ENCODE measurements at regions not wholly inside any gene's neighbourhood (a gene's known extent, or its start where the extent isn't known, plus 50 kb on each side); places are given as distances from the start of the nearest gene placed in this dataset.
"Not testable (repeated sequence)": the region's sequence is repeated elsewhere in the genome, so short reads cannot be mapped to it uniquely, and the experiment has no call there.

- not testable (repeated sequence) for DNase-seq (ENCODE audit: low read depth); H3K9me3 ChIP-seq (ENCODE audit: control insufficient read depth, low read length); H3K27me3 ChIP-seq (replicated peaks; ENCODE audit: control insufficient read depth, insufficient read depth, low read length); H3K4me1 ChIP-seq (ENCODE audit: control insufficient read depth, insufficient read depth, low read length); H3K9ac ChIP-seq (ENCODE audit: low read length); H3K4me3 ChIP-seq (ENCODE audit: low read length)
- peaks cover 62% of the 10 kb centered on the region for H3K36me3 ChIP-seq (ENCODE audit: control insufficient read depth, insufficient read depth, low read length, severe bottlenecking)
Measured at GRCh38 chr7:149597789-149598188, 100.2 kb upstream of the ZNF746 start.

GRCh38 chr7:149595541-149595940, 97.9 kb upstream of the ZNF746 start:
- Histone ChIP-seq H3K4me3 (ENCODE audit: low read length) (no peak overlapping the region), H3K4me1 (ENCODE audit: control insufficient read depth, insufficient read depth, low read length) (no peaks in the 10 kb centered on the region), H3K9ac (ENCODE audit: low read length) (no peak overlapping the region), H3K36me3 (ENCODE audit: control insufficient read depth, insufficient read depth, low read length, severe bottlenecking) (peaks cover 63% of the 10 kb centered on the region), H3K27me3 (replicated peaks; ENCODE audit: control insufficient read depth, insufficient read depth, low read length) (no peaks in the 10 kb centered on the region), H3K9me3 (ENCODE audit: control insufficient read depth, low read length) (no peaks in the 10 kb centered on the region)
- DNase-seq (ENCODE audit: low read depth) = no peak

- no peaks in the 10 kb centered on the region for H3K27me3 ChIP-seq (replicated peaks; ENCODE audit: control insufficient read depth, insufficient read depth, low read length)
- H3K9ac ChIP-seq (ENCODE audit: low read length) = no peak overlapping the region
- no peak overlapping the region for H3K4me3 ChIP-seq (ENCODE audit: low read length)
- no peaks in the 10 kb centered on the region for H3K4me1 ChIP-seq (ENCODE audit: control insufficient read depth, insufficient read depth, low read length)
- no peak for DNase-seq (ENCODE audit: low read depth)
- no peaks in the 10 kb centered on the region for H3K9me3 ChIP-seq (ENCODE audit: control insufficient read depth, low read length)
- peaks cover 63% of the 10 kb centered on the region for H3K36me3 ChIP-seq (ENCODE audit: control insufficient read depth, insufficient read depth, low read length, severe bottlenecking)
Measured at GRCh38 chr7:149595078-149595477, 97.5 kb upstream of the ZNF746 start.

- Histone ChIP-seq H3K27me3 (replicated peaks; ENCODE audit: control insufficient read depth, insufficient read depth, low read length) (no peaks in the 10 kb centered on the region), H3K4me3 (ENCODE audit: low read length) (no peak overlapping the region), H3K4me1 (ENCODE audit: control insufficient read depth, insufficient read depth, low read length) (no peaks in the 10 kb centered on the region), H3K36me3 (ENCODE audit: control insufficient read depth, insufficient read depth, low read length, severe bottlenecking) (peaks cover 72% of the 10 kb centered on the region), H3K9ac (ENCODE audit: low read length) (no peak overlapping the region), H3K9me3 (ENCODE audit: control insufficient read depth, low read length) (no peaks in the 10 kb centered on the region)
- DNase-seq (ENCODE audit: low read depth) = no peak
Measured at GRCh38 chr7:149588930-149589329, 91.3 kb upstream of the ZNF746 start.

- Histone ChIP-seq H3K27me3 (replicated peaks; ENCODE audit: control insufficient read depth, insufficient read depth, low read length) (no peaks in the 10 kb centered on the region), H3K36me3 (ENCODE audit: control insufficient read depth, insufficient read depth, low read length, severe bottlenecking) (peaks cover 67% of the 10 kb centered on the region)
- DNase-seq (ENCODE audit: low read depth) = no peak
Measured at GRCh38 chr7:149586646-149587645, 89.3 kb upstream of the ZNF746 start.

GRCh38 chr7:149584530-149584929, 86.9 kb upstream of the ZNF746 start:
- no peak overlapping the region for H3K9ac ChIP-seq (ENCODE audit: low read length)
- no peak overlapping the region for H3K4me3 ChIP-seq (ENCODE audit: low read length)
- no peaks in the 10 kb centered on the region for H3K4me1 ChIP-seq (ENCODE audit: control insufficient read depth, insufficient read depth, low read length)
- no peaks in the 10 kb centered on the region for H3K27me3 ChIP-seq (replicated peaks; ENCODE audit: control insufficient read depth, insufficient read depth, low read length)
- peaks cover 75% of the 10 kb centered on the region for H3K36me3 ChIP-seq (ENCODE audit: control insufficient read depth, insufficient read depth, low read length, severe bottlenecking)
- peaks cover 9% of the 10 kb centered on the region for H3K9me3 ChIP-seq (ENCODE audit: control insufficient read depth, low read length)
- no peak for DNase-seq (ENCODE audit: low read depth)

More at GRCh38 chr7:149586646-149587645, 89.3 kb upstream of the ZNF746 start:
- H3K9ac ChIP-seq (ENCODE audit: low read length) = no peak overlapping the region
- no peaks in the 10 kb centered on the region for H3K4me1 ChIP-seq (ENCODE audit: control insufficient read depth, insufficient read depth, low read length)
- no peak overlapping the region for H3K4me3 ChIP-seq (ENCODE audit: low read length)
- no peaks in the 10 kb centered on the region for H3K9me3 ChIP-seq (ENCODE audit: control insufficient read depth, low read length)

GRCh38 chr7:149584009-149584408, 86.4 kb upstream of the ZNF746 start:
- H3K36me3 ChIP-seq (ENCODE audit: control insufficient read depth, insufficient read depth, low read length, severe bottlenecking) = peaks cover 70% of the 10 kb centered on the region
- H3K4me3 ChIP-seq (ENCODE audit: low read length) = no peak overlapping the region

GRCh38 chr7:149580328-149580727, 82.7 kb upstream of the ZNF746 start:
- H3K9ac ChIP-seq (ENCODE audit: low read length) = no peak overlapping the region
- H3K9me3 ChIP-seq (ENCODE audit: control insufficient read depth, low read length) = peaks cover 12% of the 10 kb centered on the region
- H3K27me3 ChIP-seq (replicated peaks; ENCODE audit: control insufficient read depth, insufficient read depth, low read length) = no peaks in the 10 kb centered on the region
- H3K4me3 ChIP-seq (ENCODE audit: low read length) = no peak overlapping the region
- DNase-seq (ENCODE audit: low read depth) = no peak
- H3K36me3 ChIP-seq (ENCODE audit: control insufficient read depth, insufficient read depth, low read length, severe bottlenecking) = peaks cover 46% of the 10 kb centered on the region
- no peaks in the 10 kb centered on the region for H3K4me1 ChIP-seq (ENCODE audit: control insufficient read depth, insufficient read depth, low read length)

More at GRCh38 chr7:149584009-149584408, 86.4 kb upstream of the ZNF746 start:
- peaks cover 9% of the 10 kb centered on the region for H3K9me3 ChIP-seq (ENCODE audit: control insufficient read depth, low read length)
- DNase-seq (ENCODE audit: low read depth) = no peak
- H3K4me1 ChIP-seq (ENCODE audit: control insufficient read depth, insufficient read depth, low read length) = no peaks in the 10 kb centered on the region
- no peaks in the 10 kb centered on the region for H3K27me3 ChIP-seq (replicated peaks; ENCODE audit: control insufficient read depth, insufficient read depth, low read length)
- H3K9ac ChIP-seq (ENCODE audit: low read length) = no peak overlapping the region

GRCh38 chr7:149579365-149579764, 81.8 kb upstream of the ZNF746 start:
- peaks cover 12% of the 10 kb centered on the region for H3K9me3 ChIP-seq (ENCODE audit: control insufficient read depth, low read length)
- not testable (repeated sequence) for DNase-seq (ENCODE audit: low read depth); H3K4me3 ChIP-seq (ENCODE audit: low read length); H3K4me1 ChIP-seq (ENCODE audit: control insufficient read depth, insufficient read depth, low read length); H3K27me3 ChIP-seq (replicated peaks; ENCODE audit: control insufficient read depth, insufficient read depth, low read length); H3K9ac ChIP-seq (ENCODE audit: low read length)
- peaks cover 37% of the 10 kb centered on the region for H3K36me3 ChIP-seq (ENCODE audit: control insufficient read depth, insufficient read depth, low read length, severe bottlenecking)

- DNase-seq (ENCODE audit: low read depth); H3K27me3 ChIP-seq (replicated peaks; ENCODE audit: control insufficient read depth, insufficient read depth, low read length); H3K4me3 ChIP-seq (ENCODE audit: low read length); H3K36me3 ChIP-seq (ENCODE audit: control insufficient read depth, insufficient read depth, low read length, severe bottlenecking); H3K9ac ChIP-seq (ENCODE audit: low read length); H3K4me1 ChIP-seq (ENCODE audit: control insufficient read depth, insufficient read depth, low read length): not testable (repeated sequence)
- H3K9me3 ChIP-seq (ENCODE audit: control insufficient read depth, low read length) = peaks cover 16% of the 10 kb centered on the region
Measured at GRCh38 chr7:149574428-149574827, 76.8 kb upstream of the ZNF746 start.

GRCh38 chr7:149573519-149573918, 75.9 kb upstream of the ZNF746 start:
- no peaks in the 10 kb centered on the region for H3K27me3 ChIP-seq (replicated peaks; ENCODE audit: control insufficient read depth, insufficient read depth, low read length)
- H3K4me3 ChIP-seq (ENCODE audit: low read length) = no peak overlapping the region
- no peak overlapping the region for H3K9ac ChIP-seq (ENCODE audit: low read length)
- H3K36me3 ChIP-seq (ENCODE audit: control insufficient read depth, insufficient read depth, low read length, severe bottlenecking) = peaks cover 6% of the 10 kb centered on the region
- no peaks in the 10 kb centered on the region for H3K4me1 ChIP-seq (ENCODE audit: control insufficient read depth, insufficient read depth, low read length)
- DNase-seq (ENCODE audit: low read depth) = no peak
- peaks cover 22% of the 10 kb centered on the region for H3K9me3 ChIP-seq (ENCODE audit: control insufficient read depth, low read length)
